B cell (primary cell): ENCODE measurements at regions not wholly inside any gene's neighbourhood (a gene's known extent, or its start where the extent isn't known, plus 50 kb on each side); places are given as distances from the start of the nearest gene placed in this dataset.

Experiments used
- ATAC-seq: fragments of 200-7000 bp; cut with Tn5 transposase; one replicate; pipeline ENCODE4 v1.10.0; 2021; ENCODE audit warnings: low read depth, mild to moderate bottlenecking, moderate number of reproducible peaks, moderate library complexity
- CTCF ChIA-PET: fragments of 350-600 bp; sonication (Branson Sonifier 250); formaldehyde crosslinking; loops from one replicate; lab custom pipeline; 2021; ENCODE audit warnings: antibody characterized with exemption, inconsistent platforms; lab: Charles Lee
- POLR2A ChIA-PET: fragments of 350-600 bp; sonication (Branson Sonifier 250); formaldehyde crosslinking; loops from one replicate; lab custom pipeline; 2021; ENCODE audit warnings: antibody characterized with exemption; lab: Charles Lee
- DNase-seq: peaks from one replicate; pipeline ENCODE4 v3.0.0; 2013
- H2AFZ ChIP-seq: 2 replicates; pipeline ENCODE4 v1.6.1; 2012; ENCODE audit warnings: mild to moderate bottlenecking, low read depth, low read length; ENCODE audit not compliant: insufficient read depth, poor library complexity, severe bottlenecking
- H3K27ac ChIP-seq, 2 donors: 1 replicate in 1 of 2; 2 replicates in 1 of 2; pipeline ENCODE4 v1.5.1; 2012 to 2013; ENCODE audit warnings: low read length in 2 of 2, mild to moderate bottlenecking in 2 of 2, moderate library complexity in 1 of 2
- H3K27me3 ChIP-seq, 4 experiments: fragments of 200-600 bp in 1 of 4; sonication (generic) in 1 of 4; replicated peaks in 1 of 4; 1 replicate in 2 of 4; 2 replicates in 2 of 4; pipeline versions ENCODE4 v1.6.1 to v1.7.0; 2013 to 2016; ENCODE audit warnings: low read length in 3 of 4, mild to moderate bottlenecking in 2 of 4, mixed read lengths in 1 of 4, moderate library complexity in 1 of 4; ENCODE audit not compliant: insufficient read depth in 4 of 4, control insufficient read depth in 3 of 4; ENCODE audit errors: control extremely low read depth in 1 of 4
- H3K36me3 ChIP-seq, 2 experiments: replicated peaks in 1 of 2; 1 replicate in 1 of 2; 2 replicates in 1 of 2; pipeline versions ENCODE4 v1.6.1 to v1.7.1; 2013; ENCODE audit warnings: low read length in 1 of 2; ENCODE audit not compliant: insufficient read depth in 2 of 2, control insufficient read depth in 1 of 2; ENCODE audit errors: control extremely low read depth in 1 of 2, extremely low read depth in 1 of 2
- H3K4me1 ChIP-seq, 2 donors: fragments of 200-600 bp in 1 of 2; sonication (generic) in 1 of 2; 1 replicate in 1 of 2; 2 replicates in 1 of 2; pipeline versions ENCODE4 v1.5.1 to v1.6.1; 2013 to 2017; ENCODE audit warnings: low read length in 2 of 2; ENCODE audit not compliant: control insufficient read depth in 2 of 2, insufficient read depth in 2 of 2
- H3K4me2 ChIP-seq: replicated peaks from 2 replicates; pipeline ENCODE3; 2012; ENCODE audit warnings: mild to moderate bottlenecking, low read depth, low read length; ENCODE audit not compliant: poor library complexity, severe bottlenecking
- H3K4me3 ChIP-seq, 5 experiments: fragments of 200-600 bp in 1 of 5; sonication (generic) in 1 of 5; 1 replicate in 3 of 5; 2 replicates in 2 of 5; pipeline versions ENCODE4 v1.5.1 to v1.7.0; 2011 to 2016; ENCODE audit warnings: low read length in 4 of 5, mild to moderate bottlenecking in 4 of 5, low read depth in 2 of 5, control low read depth in 1 of 5, moderate library complexity in 1 of 5; ENCODE audit not compliant: insufficient read depth in 1 of 5; ENCODE audit errors: control extremely low read depth in 1 of 5, extremely low read depth in 1 of 5
- H3K79me2 ChIP-seq: fragments of 200-600 bp; sonication (generic); one replicate; pipeline ENCODE4 v1.6.0; 2016; ENCODE audit warnings: low read length; ENCODE audit not compliant: control insufficient read depth, insufficient read depth
- H3K9ac ChIP-seq: fragments of 200-600 bp; sonication (generic); 2 replicates; pipeline ENCODE4 v1.6.1; 2017; ENCODE audit warnings: mild to moderate bottlenecking, low read length, moderate library complexity
- H3K9me3 ChIP-seq, 3 donors: one replicate each; pipeline versions ENCODE4 v1.6.1 to v1.7.1; 2013; ENCODE audit warnings: low read length in 2 of 3; ENCODE audit not compliant: control insufficient read depth in 2 of 3, insufficient read depth in 1 of 3; ENCODE audit errors: control extremely low read depth in 1 of 3
- H4K20me1 ChIP-seq: 2 replicates; pipeline ENCODE4 v1.6.0; 2012; ENCODE audit warnings: mild to moderate bottlenecking, low read length; ENCODE audit not compliant: insufficient read depth, control insufficient read depth, poor library complexity, severe bottlenecking
- H3K27ac Mint-ChIP-seq: one replicate; pipeline ENCODE4 v1.8.0; 2021; ENCODE audit warnings: mixed read lengths
- H3K27me3 Mint-ChIP-seq: one replicate; pipeline ENCODE4 v1.8.0; 2021; ENCODE audit warnings: mixed read lengths
- H3K4me1 Mint-ChIP-seq: one replicate; pipeline ENCODE4 v1.8.0; 2021; ENCODE audit warnings: mixed read lengths
- H3K4me3 Mint-ChIP-seq: one replicate; pipeline ENCODE4 v1.8.0; 2021; ENCODE audit warnings: mixed read lengths
- H3K9me3 Mint-ChIP-seq: one replicate; pipeline ENCODE4 v1.8.0; 2022; ENCODE audit warnings: mixed read lengths; ENCODE audit not compliant: insufficient read depth
- EZH2 ChIP-seq: IDR thresholded peaks from 2 replicates; pipeline ENCODE4 v1.6.1; 2012; ENCODE audit warnings: borderline replicate concordance, low read depth, mild to moderate bottlenecking, moderate library complexity, low read length; ENCODE audit not compliant: insufficient read depth, poor library complexity, severe bottlenecking
- WGBS: methylation state at CpG from one replicate; pipeline ENCODE4 v1.1.5; 2013; ENCODE audit warnings: missing lambda C conversion rate; ENCODE audit not compliant: insufficient coverage; 5-methylcytosine and 5-hydroxymethylcytosine counted together
- intact Hi-C: fragments of 100-400 bp; cut with micrococcal nuclease; formaldehyde crosslinking; loops from one replicate; pipeline ENCODE4 v1.10.0; 2022
- TF ChIP-seq, protein P1 (sequence below): fragments of 200-600 bp; IDR thresholded peaks from one replicate; pipeline ENCODE4 v1.8.0; 2022; ENCODE audit warnings: antibody characterized with exemption, mild to moderate bottlenecking

DNA sequence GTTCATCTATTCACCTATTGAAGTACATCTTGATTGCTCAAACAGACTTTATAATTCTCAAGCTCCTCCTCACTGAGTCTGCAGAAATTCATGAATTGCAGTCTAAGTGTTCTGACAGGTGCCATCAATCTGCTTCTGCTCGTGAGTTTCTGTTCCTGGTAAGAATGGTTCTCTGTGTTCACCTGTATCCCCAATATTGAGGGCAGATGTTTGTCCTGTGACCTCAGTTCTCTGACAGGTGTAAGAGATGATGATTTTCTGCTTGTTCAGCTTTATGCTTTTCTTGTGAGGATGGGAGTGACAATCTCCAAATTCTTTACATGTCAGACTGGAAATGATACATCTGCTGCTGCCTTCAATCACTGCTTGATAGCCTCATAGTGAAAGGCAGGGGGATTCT, 736.9 kb upstream of the COBL start:
- H3K4me1 ChIP-seq, result no peaks in the 10 kb centered on the region
- H3K9me3 Mint-ChIP-seq, result peaks cover 8% of the 10 kb centered on the region
- H3K4me1 Mint-ChIP-seq, result no peaks in the 10 kb centered on the region
- no peaks in the 10 kb centered on the region for H4K20me1 ChIP-seq
- H3K4me3 Mint-ChIP-seq, result no peak overlapping the region
- no peak overlapping the region for H2AFZ ChIP-seq
- no peak overlapping the region for H3K9ac ChIP-seq
- no peak overlapping the region for H3K4me3 ChIP-seq
- H3K4me2 ChIP-seq, result no peak overlapping the region
- no peak for TF ChIP-seq EZH2
- TF ChIP-seq, protein P1, sequence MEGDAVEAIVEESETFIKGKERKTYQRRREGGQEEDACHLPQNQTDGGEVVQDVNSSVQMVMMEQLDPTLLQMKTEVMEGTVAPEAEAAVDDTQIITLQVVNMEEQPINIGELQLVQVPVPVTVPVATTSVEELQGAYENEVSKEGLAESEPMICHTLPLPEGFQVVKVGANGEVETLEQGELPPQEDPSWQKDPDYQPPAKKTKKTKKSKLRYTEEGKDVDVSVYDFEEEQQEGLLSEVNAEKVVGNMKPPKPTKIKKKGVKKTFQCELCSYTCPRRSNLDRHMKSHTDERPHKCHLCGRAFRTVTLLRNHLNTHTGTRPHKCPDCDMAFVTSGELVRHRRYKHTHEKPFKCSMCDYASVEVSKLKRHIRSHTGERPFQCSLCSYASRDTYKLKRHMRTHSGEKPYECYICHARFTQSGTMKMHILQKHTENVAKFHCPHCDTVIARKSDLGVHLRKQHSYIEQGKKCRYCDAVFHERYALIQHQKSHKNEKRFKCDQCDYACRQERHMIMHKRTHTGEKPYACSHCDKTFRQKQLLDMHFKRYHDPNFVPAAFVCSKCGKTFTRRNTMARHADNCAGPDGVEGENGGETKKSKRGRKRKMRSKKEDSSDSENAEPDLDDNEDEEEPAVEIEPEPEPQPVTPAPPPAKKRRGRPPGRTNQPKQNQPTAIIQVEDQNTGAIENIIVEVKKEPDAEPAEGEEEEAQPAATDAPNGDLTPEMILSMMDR, result no peak
- no peaks in the 10 kb centered on the region for H3K27me3 ChIP-seq
- ATAC-seq (no peak), DNase-seq (no peak)
- no peak overlapping the region for H3K27ac ChIP-seq
- intact Hi-C loops, result no loop called here
- ChIA-PET POLR2A (no interaction called here), CTCF (no interaction called here)
- H3K27ac Mint-ChIP-seq, result no peak overlapping the region
- no peaks in the 10 kb centered on the region for H3K9me3 ChIP-seq
- H3K27me3 Mint-ChIP-seq, result no peaks in the 10 kb centered on the region
- WGBS, result 0% methylated on average over 1 of the region's 1 CpG
- no peaks in the 10 kb centered on the region for H3K36me3 ChIP-seq
- no peaks in the 10 kb centered on the region for H3K79me2 ChIP-seq

DNA sequence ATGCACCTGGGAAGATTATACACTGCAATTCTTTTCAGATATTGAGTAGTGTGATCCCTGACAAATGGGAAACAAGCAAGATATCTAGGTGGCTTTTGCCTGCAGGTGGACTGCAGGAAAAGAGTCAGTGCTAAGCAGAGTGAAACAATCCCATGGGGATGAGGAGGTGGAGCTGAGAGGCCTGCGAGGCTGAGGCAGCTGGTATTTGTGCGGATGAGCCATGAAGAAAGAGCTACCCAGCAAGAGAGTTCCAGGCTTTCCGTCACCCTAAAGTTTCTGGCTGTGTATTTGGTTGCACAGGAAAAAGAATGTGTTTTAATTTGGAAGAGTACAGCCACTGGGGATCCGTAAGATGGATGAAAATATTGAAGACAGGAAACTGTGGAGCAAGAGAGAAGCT, 714.1 kb upstream of the COBL start:
- no peak overlapping the region for H3K4me3 Mint-ChIP-seq
- Histone ChIP-seq H3K27ac (no peak overlapping the region), H3K4me1 (no peaks in the 10 kb centered on the region), H3K4me2 (no peak overlapping the region), H3K27me3 (no peaks in the 10 kb centered on the region), H3K36me3 (no peaks in the 10 kb centered on the region), H2AFZ (no peak overlapping the region), H3K79me2 (no peaks in the 10 kb centered on the region), H4K20me1 (no peaks in the 10 kb centered on the region), H3K4me3 (no peak overlapping the region), H3K9me3 (peaks cover 0 to 6% (median 0%) of the 10 kb centered on the region in 3 donors), H3K9ac (no peak overlapping the region)
- no peaks in the 10 kb centered on the region for H3K27me3 Mint-ChIP-seq
- ChIA-PET POLR2A (no interaction called here), CTCF (no interaction called here)
- ATAC-seq (no peak), DNase-seq (no peak)
- H3K27ac Mint-ChIP-seq, result no peak overlapping the region
- TF ChIP-seq, protein P1, result no peak
- no peak for TF ChIP-seq EZH2
- H3K4me1 Mint-ChIP-seq, result no peaks in the 10 kb centered on the region
- WGBS, result 64% methylated on average over 4 of the region's 4 CpGs
- no peaks in the 10 kb centered on the region for H3K9me3 Mint-ChIP-seq
- intact Hi-C loops, result no loop called here
